ENCODE measurements at regions not wholly inside any gene's neighbourhood (a gene's known extent, or its start where the extent isn't known, plus 50 kb on each side); places are given as distances from the start of the nearest gene placed in this dataset.

DNA sequence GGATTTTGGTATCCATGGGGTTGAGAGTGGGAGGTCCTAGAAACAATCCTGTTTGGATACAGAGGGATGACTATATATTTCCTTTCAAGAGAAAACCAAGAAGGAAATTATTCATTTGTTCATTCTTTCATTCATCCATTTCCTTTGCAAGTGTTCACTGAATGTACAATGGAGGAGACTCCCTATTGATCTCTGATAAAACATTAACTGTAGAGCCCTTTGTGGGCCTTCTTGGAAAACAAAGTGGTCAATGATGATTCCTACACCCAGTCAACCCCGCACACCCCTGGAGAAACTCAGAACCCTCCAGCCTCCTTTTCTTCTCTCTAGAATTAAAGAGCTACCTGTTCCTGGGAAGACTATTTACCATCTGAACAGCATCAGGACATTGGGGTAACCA, 247.3 kb downstream of the AUH start:
- no peak overlapping the region for H3K4me3 ChIP-seq (ENCODE audit: low read depth, low read length)
- DNase-seq (ENCODE audit: low read depth), result no peak

DNA sequence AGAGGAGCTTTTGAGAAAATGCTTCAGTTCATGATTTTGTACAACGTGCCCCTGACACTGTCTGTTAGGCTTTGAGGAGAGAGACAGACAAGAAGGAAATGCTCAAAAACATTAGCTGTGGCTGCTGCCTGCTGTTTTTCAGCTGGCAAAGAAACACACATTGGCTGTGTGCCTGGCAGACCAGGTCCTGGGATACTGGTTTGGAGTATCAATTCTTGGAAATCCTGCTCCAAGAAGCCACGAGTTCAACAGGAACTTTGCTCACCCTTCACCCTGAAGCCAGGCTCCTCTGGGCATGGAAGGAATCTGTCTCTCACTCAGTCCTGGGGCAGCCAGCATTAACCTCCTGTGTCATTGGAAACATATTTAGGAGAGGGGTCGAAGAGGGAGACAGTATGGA, 245.5 kb downstream of the AUH start:
- no peak overlapping the region for H3K4me3 ChIP-seq (ENCODE audit: low read depth, low read length)
- no peak for DNase-seq (ENCODE audit: low read depth)

DNA sequence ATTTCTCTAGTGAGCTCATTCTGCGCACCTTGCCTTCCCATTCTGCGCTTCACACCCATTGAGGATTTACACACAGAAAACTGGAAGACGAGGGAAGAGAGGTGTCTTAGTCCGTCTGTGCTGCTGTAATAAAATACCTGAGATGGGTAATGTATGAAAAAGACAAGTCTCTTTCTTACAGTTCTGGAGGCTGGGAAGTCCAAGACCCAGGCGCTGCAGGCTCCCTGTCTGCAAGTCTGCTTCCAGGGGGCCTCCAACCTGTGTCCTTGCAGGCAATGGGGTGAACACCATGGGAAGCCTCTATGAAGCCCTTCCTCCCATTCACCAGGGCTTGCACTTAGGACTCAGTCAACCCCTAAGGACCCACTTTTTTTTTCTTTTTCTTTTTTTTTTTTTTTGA, 245.0 kb downstream of the AUH start:
- no peak overlapping the region for H3K4me3 ChIP-seq (ENCODE audit: low read depth, low read length)
- no peak for DNase-seq (ENCODE audit: low read depth)

DNA sequence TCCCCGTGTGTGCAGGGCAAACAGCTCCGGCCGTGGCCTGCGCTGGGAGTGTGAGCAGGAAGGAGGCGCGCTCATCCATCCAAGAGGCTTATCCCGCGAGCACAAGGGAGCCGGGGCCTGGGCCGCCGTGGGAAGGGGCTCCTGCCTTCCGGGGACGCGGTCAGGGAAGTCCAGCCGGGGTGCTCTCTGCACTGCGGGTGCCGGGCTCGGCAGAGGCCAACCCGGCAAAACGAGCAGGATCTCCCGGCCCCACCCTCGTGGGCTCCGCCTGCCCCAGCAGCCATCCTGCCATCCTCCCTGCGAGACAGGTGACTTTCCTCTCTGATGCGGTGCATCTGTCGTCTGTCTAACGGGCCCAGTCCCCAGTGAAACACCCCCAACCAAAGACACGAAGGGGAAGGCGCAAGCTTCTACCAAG, 244.2 kb downstream of the AUH start:
- DNase-seq (ENCODE audit: low read depth), result no peak
- no peak overlapping the region for H3K4me3 ChIP-seq (ENCODE audit: low read depth, low read length)

DNA sequence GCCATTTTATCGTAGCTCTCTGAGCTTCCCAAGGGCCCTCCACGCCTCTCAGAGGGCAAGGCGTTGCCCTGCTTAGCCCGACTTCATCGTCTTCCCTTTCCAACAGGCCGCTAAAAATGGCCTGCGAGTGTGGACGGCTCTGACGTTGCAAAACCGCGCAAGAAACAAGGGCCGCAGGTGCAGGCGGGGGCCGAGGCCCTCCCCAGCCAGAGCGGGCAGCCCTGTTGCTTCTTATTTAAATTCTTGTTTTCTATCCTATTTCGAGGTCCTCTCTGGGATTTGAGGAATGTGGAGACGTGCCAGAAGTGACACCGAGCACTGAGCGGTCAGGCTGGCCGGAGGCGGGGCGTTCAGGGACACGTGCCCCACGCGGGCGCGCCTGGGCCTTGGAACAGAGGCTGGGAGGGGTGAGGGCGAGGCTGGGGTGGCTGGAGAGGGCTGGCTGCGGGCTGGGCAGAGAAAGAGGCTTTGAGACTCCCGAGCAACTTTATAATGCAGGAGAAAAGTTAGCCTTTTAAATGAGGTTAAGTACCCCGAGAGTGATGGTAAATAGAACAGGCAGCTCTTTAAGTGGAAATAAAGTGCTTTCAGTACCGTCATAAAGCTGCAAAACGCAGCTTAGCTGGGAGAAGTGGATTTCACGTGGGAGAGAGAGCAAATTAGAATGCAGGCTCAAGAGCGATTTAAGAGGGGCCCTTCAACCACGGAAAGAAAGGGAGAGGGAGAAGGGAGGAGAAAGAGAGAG, 243.6 kb downstream of the AUH start:
- peak; percentile 77 for DNase-seq (ENCODE audit: low read depth)
- peak overlapping the region; percentile 20 for H3K4me3 ChIP-seq (ENCODE audit: low read depth, low read length)

DNA sequence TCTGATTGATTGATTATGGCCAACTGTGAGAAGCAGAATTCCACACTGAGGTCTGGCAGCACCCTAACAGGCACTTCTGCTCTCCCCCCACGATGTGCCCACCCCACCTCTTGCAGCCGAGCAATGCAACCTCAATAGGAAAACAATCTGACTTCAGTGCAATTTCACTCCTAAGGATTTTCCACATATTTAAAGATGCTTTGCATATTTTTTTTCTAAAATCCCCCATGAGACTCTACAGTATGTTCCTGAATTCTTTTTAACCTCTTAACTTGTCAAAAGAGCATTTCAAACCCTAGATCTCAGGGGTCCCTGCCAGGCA, 243.1 kb downstream of the AUH start:
- peak overlapping the region; percentile 20 for H3K4me3 ChIP-seq (ENCODE audit: low read depth, low read length)
- DNase-seq (ENCODE audit: low read depth), result no peak

DNA sequence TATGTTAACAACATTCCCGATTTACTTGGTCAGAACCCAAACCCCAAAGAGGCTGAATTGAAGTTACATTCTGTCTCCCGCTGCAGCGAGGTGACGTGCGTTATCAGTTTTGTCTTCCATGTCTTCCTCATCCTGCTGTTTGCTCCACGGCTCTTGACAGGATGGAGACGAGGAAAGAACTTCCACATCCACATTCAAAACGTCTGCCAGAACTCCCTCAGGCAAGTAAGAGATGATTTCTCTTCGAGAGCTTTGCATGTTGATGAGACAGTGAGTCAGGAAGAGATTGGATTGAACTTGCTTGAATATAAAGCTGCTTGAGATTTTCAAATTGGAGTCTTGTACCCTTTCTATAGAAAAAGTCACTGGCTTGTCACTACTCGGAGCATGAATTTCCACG, 242.6 kb downstream of the AUH start:
- no peak for DNase-seq (ENCODE audit: low read depth)
- no peak overlapping the region for H3K4me3 ChIP-seq (ENCODE audit: low read depth, low read length)

DNA sequence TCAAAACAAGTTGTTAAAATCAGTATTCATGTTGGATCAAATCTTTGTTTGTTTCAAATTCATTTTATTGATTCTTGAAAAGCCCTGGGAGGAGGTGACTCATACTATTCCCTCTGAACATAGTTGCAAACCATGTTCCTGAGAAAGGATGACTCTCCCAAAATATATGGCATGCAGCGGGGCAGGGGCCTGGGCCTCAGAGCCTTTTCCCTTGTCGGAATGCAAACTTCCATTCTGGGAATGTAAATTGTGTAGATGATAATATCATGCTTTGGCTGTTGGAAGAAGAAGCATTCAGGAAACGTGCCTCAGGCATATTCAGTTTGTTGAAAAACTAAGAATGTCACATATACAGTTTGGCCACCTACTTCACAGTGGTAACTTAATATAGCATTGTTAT, 242.0 kb downstream of the AUH start:
- no peak overlapping the region for H3K4me3 ChIP-seq (ENCODE audit: low read depth, low read length)
- DNase-seq (ENCODE audit: low read depth), result no peak

DNA sequence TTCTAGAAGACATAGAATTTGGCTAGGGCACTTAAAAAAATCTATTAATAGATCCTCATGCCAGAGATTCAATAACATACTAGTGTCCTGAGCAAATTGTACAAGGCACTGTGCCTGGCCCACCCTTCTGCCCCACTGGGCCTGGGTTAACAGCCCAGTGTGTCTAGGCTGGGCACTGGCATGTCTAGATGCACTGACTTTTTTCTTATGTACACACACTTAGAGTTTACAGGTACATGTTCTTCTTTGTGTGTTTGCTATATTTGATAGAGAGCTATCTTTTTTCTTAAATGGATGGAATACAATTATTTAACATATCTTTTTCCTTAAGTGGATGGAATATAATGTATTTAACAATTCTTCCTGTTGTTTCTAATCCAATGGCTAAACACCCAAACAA, 241.5 kb downstream of the AUH start:
- DNase-seq (ENCODE audit: low read depth), result no peak
- no peak overlapping the region for H3K4me3 ChIP-seq (ENCODE audit: low read depth, low read length)

DNA sequence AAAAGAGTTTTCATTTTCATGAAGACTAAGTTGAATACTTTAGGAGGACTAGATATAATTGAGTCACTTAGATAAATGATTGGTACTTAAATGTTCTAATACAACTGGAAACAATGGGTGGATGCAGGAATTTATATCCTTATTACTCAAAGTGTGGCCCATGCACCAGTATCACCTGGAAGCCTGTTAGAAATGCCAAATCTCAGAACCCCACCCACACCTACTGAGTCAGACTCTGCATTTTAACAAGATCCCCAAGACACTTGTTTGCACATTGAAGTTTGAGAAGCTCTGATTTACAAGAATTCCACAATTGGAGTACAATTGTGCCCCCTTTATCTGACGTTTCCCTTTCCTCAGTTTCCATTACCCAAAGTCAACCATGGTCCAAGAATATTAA, 239.0 kb downstream of the AUH start:
- no peak for DNase-seq (ENCODE audit: low read depth)

DNA sequence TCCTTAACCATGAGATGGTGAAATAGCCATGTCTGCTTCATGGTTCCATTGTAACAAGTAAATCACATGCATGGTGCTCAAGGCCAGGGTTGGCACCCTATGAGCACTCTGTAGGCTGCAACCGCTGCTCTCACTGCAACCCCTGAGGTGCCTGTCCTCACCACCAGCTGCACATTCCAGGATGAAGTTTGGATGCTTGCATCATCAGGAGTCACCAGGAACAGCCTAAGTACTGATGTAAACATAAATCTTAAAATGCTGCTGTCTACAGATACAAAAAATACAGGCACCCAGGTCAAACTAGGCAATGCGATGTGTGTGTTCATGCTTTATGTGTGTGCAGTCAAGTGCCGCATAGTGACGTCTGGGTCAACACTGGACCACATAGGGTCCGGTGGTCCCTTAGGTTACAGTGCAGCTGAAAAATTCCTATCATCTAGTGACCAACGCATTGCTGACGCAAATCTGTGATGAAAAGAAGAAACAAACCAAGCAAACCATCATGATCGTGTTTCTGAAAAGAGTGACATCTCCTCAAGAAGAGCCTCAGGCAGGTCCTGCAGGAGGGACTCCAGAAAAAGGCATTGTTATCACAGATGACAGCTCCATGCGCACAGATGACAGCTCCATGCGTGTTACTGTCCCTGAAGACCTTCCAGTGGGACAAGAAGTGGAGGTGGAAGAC, 234.8 kb downstream of the AUH start:
- DNase-seq (ENCODE audit: low read depth), result peak; percentile 79

More for the DNA sequence above, 239.0 kb downstream of the AUH start:
- H3K4me3 ChIP-seq (ENCODE audit: low read depth, low read length), result no peak overlapping the region

DNA sequence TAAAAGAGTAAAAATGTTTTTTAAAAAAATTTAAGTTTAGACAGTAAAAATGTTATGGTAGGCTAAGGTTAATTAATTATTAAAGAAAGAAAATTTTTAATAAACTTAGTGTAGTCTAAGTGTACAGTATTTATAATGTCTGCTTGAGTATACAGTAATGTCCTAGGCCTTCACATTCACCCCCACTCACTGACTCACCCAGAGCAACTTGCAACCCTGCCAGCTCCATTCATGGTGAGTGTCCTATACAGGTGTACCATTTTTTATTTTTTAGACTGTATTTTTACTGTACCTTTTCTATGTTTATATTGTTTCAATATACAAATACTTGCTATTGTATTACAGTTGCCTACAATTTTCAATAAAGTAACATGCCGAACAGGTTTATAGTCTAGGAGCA, 234.1 kb downstream of the AUH start:
- no peak for DNase-seq (ENCODE audit: low read depth)
- no peak overlapping the region for H3K4me3 ChIP-seq (ENCODE audit: low read depth, low read length)

More for the DNA sequence above, 234.8 kb downstream of the AUH start:
- no peak overlapping the region for H3K4me3 ChIP-seq (ENCODE audit: low read depth, low read length)

DNA sequence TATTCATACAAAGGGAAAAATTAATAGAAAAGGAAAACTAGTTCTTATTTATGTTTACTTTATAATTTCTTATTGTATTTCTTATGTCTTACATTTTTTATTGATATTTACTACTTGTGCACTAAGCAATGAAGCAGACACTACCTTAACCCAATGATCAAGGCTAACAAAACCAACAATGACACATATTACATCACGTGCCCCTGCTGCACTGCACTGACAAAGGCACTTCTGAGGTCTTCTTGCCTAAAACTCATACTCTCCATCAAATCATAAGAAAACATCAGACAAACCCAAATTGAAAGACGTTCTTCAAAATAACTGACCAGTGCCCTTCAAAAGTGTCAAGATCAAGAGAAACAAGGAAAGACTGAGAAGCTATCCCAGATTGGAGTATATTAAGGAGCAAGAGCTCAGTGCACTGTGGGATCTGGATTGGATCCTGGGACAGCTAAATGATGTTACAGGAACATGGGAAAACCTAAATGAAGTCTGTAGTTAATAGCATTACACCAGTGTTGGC, 230.9 kb downstream of the AUH start:
- no peak for DNase-seq (ENCODE audit: low read depth)
- no peak overlapping the region for H3K4me3 ChIP-seq (ENCODE audit: low read depth, low read length)

DNA sequence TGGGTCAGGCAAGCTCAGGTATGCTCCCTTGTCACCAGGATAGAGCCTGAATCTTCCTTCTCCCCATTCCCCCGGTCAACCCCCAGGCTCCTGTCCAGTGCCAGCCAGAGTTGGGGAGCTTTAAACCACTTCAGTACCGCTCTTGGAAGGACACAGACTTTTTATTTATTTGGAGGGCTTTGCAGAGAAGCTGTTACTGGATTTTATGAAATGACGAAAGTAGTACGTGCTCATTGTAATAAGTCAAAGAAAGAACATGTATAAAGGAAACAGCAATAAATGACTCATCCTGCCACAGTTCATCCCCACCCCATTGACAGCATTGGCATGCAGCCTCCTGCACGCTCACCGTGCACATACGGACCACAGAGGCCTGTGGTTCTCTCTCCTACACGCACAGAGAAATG, 230.3 kb downstream of the AUH start:
- no peak overlapping the region for H3K4me3 ChIP-seq (ENCODE audit: low read depth, low read length)
- peak; percentile 99 for DNase-seq (ENCODE audit: low read depth)

DNA sequence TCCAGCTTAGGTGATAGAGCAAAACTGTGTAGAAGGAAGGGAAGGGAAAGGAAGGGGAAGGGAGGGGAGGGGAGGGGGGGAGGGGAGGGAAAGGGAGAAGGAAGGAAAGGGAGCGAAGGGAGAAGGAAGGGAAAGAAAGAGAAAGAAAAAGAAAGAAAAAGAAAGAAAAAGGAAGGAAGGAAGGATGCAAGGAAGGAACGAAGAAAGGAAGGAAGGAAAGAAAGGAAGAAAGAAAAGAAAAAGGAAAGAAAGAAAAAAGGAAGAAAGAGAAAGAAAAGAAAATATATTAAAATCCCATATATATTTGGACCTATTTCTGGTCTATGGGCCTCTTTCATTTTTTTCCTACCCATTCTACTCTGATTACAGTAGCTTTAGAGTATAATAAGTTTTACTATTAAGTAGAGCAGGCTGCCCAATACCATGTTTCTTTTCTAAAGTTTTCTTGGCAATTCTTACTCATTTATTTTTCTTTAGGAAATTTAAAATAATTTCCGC, 229.1 kb downstream of the AUH start:
- no peak overlapping the region for H3K4me3 ChIP-seq (ENCODE audit: low read depth, low read length)
- DNase-seq (ENCODE audit: low read depth), result no peak

DNA sequence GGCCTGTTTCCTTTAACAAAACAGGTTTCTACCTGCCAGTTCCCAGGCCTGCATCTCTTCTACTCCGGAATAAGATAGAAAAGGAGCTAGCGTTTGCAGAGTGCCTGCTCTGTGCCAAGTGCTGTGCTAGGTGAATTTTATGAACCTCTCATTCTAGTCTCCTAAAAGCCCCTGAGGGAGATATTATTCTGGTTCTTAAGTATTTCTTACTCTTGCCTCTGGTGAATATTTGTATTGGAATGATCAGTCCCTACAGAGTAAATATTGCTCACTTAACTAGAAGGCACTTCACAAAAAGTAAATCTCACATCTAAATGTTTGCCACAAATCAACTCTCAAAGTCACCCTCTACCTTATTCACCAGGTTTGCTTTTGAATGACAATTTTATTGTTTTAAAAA, 227.1 kb downstream of the AUH start:
- DNase-seq (ENCODE audit: low read depth), result no peak

DNA sequence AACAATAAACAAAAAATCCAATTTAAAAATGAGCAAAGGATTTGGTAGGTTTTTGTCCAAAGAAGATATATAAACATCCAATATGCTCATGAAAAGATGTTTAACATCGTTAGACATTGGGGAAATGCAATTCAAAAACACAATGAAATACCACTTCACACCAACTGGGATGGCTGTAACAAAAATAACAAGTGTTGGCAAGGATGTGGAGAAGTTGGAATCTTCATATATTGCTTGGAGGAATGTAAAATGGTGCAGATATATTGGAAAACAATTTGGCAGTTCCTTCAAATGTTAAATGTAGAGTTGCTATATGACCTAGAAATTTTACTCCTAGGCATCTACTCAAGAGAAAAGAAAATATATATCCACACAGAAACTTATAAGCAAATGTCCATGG, 224.3 kb downstream of the AUH start:
- no peak for DNase-seq (ENCODE audit: low read depth)

More for the DNA sequence above, 227.1 kb downstream of the AUH start:
- H3K4me3 ChIP-seq (ENCODE audit: low read depth, low read length), result no peak overlapping the region

DNA sequence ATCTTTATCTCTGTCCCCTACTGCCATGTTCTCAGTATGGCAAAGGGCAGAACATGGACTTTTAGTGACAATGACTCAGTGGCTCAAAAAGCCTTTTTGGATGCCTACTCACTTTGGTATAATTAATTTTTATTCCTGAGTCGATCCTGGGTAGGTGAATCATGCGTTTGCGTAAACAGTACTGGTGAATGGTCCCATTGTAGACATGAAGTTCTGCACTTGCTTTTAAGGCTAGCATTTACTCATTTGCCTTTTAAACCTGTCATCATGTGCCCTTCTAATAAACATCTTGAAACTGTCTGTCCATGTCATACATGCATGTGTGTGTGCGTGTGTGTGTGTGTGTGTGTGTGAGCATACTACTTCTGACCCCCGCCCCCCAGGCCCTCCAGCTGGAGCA, 223.0 kb downstream of the AUH start:
- DNase-seq (ENCODE audit: low read depth), result no peak
- H3K4me3 ChIP-seq (ENCODE audit: low read depth, low read length), result no peak overlapping the region

More for the DNA sequence above, 224.3 kb downstream of the AUH start:
- no peak overlapping the region for H3K4me3 ChIP-seq (ENCODE audit: low read depth, low read length)

DNA sequence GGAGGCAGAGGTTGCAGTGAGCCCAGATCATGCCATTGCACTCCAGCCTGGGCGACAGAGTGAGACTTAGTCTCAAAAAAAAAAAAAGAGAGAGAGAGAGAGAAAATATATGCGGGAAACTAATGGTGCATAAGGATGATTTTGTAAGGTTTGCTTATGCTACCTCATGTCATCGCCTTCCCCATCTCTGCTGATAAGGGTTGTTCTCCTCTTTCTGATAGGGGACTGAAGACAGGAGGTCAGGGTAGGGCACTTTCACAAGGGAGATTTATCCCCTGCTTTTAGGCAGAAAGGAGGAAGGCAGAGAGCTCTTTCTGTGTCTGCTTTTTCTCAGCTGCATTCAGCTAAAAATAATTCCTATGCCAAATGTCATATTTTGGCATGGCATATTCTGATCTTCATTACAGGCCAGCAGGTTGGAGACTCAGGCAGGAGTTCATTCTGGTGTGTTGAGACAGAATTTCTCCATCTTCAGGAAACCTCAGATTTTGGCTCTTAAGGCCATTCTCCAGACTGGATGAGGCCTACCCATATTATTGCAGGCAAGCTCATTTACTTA, 220.2 kb downstream of the AUH start:
- H3K4me3 ChIP-seq (ENCODE audit: low read depth, low read length), result no peak overlapping the region
- DNase-seq (ENCODE audit: low read depth), result no peak

DNA sequence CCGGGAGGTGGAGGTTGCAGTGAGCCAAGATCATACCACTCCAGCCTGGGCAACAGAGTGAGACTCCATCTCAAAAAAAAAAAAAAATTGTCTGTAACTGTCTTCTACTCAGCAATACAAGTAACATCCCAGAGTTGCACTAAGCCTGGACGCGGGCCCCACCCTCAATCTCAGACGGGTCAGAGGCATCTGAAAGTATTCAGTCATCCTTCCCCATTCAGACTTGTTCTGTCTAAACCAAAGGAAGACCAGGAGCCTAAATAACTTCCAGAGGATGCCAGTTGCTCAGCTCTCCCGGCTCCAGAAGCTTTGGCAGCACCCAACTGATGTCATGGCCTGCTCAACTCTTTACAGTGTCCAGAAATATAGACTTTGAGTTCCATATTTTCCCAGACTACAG, 218.6 kb downstream of the AUH start:
- H3K4me3 ChIP-seq (ENCODE audit: low read depth, low read length), result no peak overlapping the region
- DNase-seq (ENCODE audit: low read depth), result no peak

DNA sequence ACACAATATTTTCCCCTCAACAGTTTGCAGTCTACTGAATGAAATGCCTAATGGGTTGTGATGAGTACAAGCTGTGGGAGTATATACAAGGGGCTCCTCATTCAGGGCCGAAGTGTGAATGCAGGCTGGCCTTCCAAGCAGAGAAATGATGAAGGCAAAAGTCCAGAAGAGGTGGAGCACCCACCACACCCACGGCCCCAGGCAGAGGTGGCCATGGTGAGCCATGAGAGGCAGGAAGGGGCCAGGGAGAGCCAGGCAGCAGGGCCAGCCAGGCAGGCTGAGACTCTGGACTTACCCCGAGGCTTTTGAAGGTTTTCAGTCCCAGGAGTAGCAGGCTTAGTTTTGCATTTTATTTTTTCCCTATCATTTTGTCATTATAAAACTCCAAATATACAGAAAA, 218.1 kb downstream of the AUH start:
- H3K4me3 ChIP-seq (ENCODE audit: low read depth, low read length), result no peak overlapping the region
- no peak for DNase-seq (ENCODE audit: low read depth)

Measured in skeletal muscle cell (primary cell).